ENCODE measurements at regions not wholly inside any gene's neighbourhood (a gene's known extent, or its start where the extent isn't known, plus 50 kb on each side); places are given as distances from the start of the nearest gene placed in this dataset.

GRCh38 chr3:124203292-124203691 is 211.4 kb upstream of the ROPN1 start:
- TF ChIP-seq CTCF (IDR thresholded peaks at IDR 0.05) = no peak
- no peak for TF ChIP-seq POLR2AphosphoS5 (IDR thresholded peaks at IDR 0.05)
- no peak for TF ChIP-seq POLR2A (IDR thresholded peaks at IDR 0.05)
